ENCODE measurements at regions not wholly inside any gene's neighbourhood (a gene's known extent, or its start where the extent isn't known, plus 50 kb on each side); places are given as distances from the start of the nearest gene placed in this dataset.

GRCh38 chr5:124630767-124631704 is 115.4 kb downstream of the ZNF608 start:
- no peak for TF ChIP-seq ZNF623 (tag by site-specific recombination; IDR thresholded peaks at IDR 0.05)
- peak; percentile 19; the same call in 1 of the 2 replicates for TF ChIP-seq ZNF600 (tag by site-specific recombination; IDR thresholded peaks at IDR 0.05)
- TF ChIP-seq PRDM4 (tag by site-specific recombination; IDR thresholded peaks at IDR 0.05), result peak; percentile 58
- TF ChIP-seq ZBTB17 (tag by site-specific recombination; IDR thresholded peaks at IDR 0.05), result 0 out of 2 replicates have a peak, but pooled peaks have one; percentile 28
- H3K36me3 ChIP-seq (ENCODE audit: control insufficient read depth in 2 of 2, insufficient read depth in 1 of 2, low read length in 2 of 2), result peaks cover 0 to 4% of the 10 kb centered on the region in 2 experiments; a peak in 1 of 3 replicates
- peak overlapping the region; percentile 88; the same call in 1 of the 2 replicates for H3K27ac ChIP-seq (ENCODE audit: extremely low read depth, low read depth, low read length)
- no peak overlapping the region for H3K4me3 ChIP-seq (ENCODE audit: low read depth, low read length)
- no peaks in the 10 kb centered on the region for H3K9me3 ChIP-seq (ENCODE audit: control insufficient read depth, insufficient read depth, low read depth, low read length)
- peaks cover 43% of the 10 kb centered on the region for H3K4me1 ChIP-seq (ENCODE audit: control insufficient read depth, insufficient read depth, low read length)
- CTCF ChIA-PET, result no interaction called here
- POLR2A ChIA-PET, result interaction anchor here (3.3 kb wide), 1 partner anchor 33 kb away, joined by 22 read pairs; no protein-coding TSS in a partner anchor

GRCh38 chr5:124628721-124629596 is 117.5 kb downstream of the ZNF608 start:
- Histone ChIP-seq H3K9me3 (ENCODE audit: control insufficient read depth, insufficient read depth, low read depth, low read length) (no peaks in the 10 kb centered on the region), H3K36me3 (ENCODE audit: control insufficient read depth in 2 of 2, insufficient read depth in 1 of 2, low read length in 2 of 2) (peaks cover 0 to 4% of the 10 kb centered on the region in 2 experiments; a peak in 1 of 3 replicates), H3K4me1 (ENCODE audit: control insufficient read depth, insufficient read depth, low read length) (peaks cover 28% of the 10 kb centered on the region), H3K27ac (ENCODE audit: extremely low read depth, low read depth, low read length) (peak overlapping the region; percentile 88), H3K4me3 (ENCODE audit: low read depth, low read length) (no peak overlapping the region)
- ChIA-PET CTCF (interaction anchor here (0.6 kb wide), 1 partner anchor 75 kb away, joined by 3 read pairs; no protein-coding TSS in a partner anchor), POLR2A (interaction anchor here (0.7 to 3.3 kb wide), 11 partner anchors 11 to 280 kb away, joined by 3 to 22 read pairs (median 6); no protein-coding TSS in a partner anchor)
- peak; percentile 91 for TF ChIP-seq ZNF423 (tag by site-specific recombination; IDR thresholded peaks at IDR 0.05)
- no peak for TF ChIP-seq RBAK (tag by site-specific recombination; IDR thresholded peaks at IDR 0.05)
- peak; percentile 47; the same call in 1 of the 2 replicates for TF ChIP-seq ZNF518A (tag by site-specific recombination; conservative IDR thresholded peaks at IDR 0.05; ENCODE audit: low read depth)
- TF ChIP-seq ZNF37A (tag by site-specific recombination; IDR thresholded peaks at IDR 0.05), result no peak
- TF ChIP-seq ZNF391 (tag by site-specific recombination; IDR thresholded peaks at IDR 0.05; ENCODE audit: borderline replicate concordance, low read depth), result no peak; the same call in 1 of the 2 replicates
- TF ChIP-seq PRDM1 (tag by site-specific recombination; IDR thresholded peaks at IDR 0.05), result no peak
- TF ChIP-seq ZNF138 (tag by site-specific recombination; IDR thresholded peaks at IDR 0.05; ENCODE audit: borderline replicate concordance), result no peak
- peak; percentile 90; the same call in 1 of the 2 replicates for TF ChIP-seq ZFP37 (tag by site-specific recombination; IDR thresholded peaks at IDR 0.05)
- TF ChIP-seq ZNF324 (tag by site-specific recombination; IDR thresholded peaks at IDR 0.05), result peak; percentile 85
- peak; percentile 88 for TF ChIP-seq ZNF561 (tag by site-specific recombination; IDR thresholded peaks at IDR 0.05; ENCODE audit: borderline replicate concordance)
- TF ChIP-seq ZNF148 (tag by site-specific recombination; IDR thresholded peaks at IDR 0.05; ENCODE audit: borderline replicate concordance), result no peak
- no peak for TF ChIP-seq REPIN1 (tag by site-specific recombination; IDR thresholded peaks at IDR 0.05; ENCODE audit: low read depth)
- 0 out of 2 replicates have a peak, but pooled peaks have one; percentile 35 for TF ChIP-seq PRDM6 (tag by site-specific recombination; IDR thresholded peaks at IDR 0.05)
- TF ChIP-seq ZNF660 (tag by site-specific recombination; IDR thresholded peaks at IDR 0.05), result peak; percentile 97
- no peak for TF ChIP-seq ZNF223 (tag by site-specific recombination; IDR thresholded peaks at IDR 0.05)

All from HEK293 (cell line).